Naive B cell (primary cell): ENCODE measurements at regions not wholly inside any gene's neighbourhood (a gene's known extent, or its start where the extent isn't known, plus 50 kb on each side); places are given as distances from the start of the nearest gene placed in this dataset.
A peak's percentile ranks its signal among the peaks of the same experiment; 100 is the strongest.

Experiments used
- ATAC-seq, 2 donors: fragments of 150-1000 bp; cut with Tn5 transposase; 2 replicates each; pipeline ENCODE4 v1.10.0; 2021; ENCODE audit warnings: low read depth in 2 of 2, mild to moderate bottlenecking in 2 of 2, moderate library complexity in 2 of 2
- DNase-seq: peaks from one replicate; pipeline ENCODE4 v3.0.0; 2022
- H3K27ac Mint-ChIP-seq, 6 donors: one replicate each; pipeline ENCODE4 v1.8.0; 2020 to 2022; ENCODE audit warnings: mild to moderate bottlenecking in 6 of 6, mixed read lengths in 6 of 6, moderate library complexity in 5 of 6, inconsistent platforms in 2 of 6
- H3K27me3 Mint-ChIP-seq, 3 donors: one replicate each; pipeline ENCODE4 v1.8.0; 2021 to 2022; ENCODE audit warnings: mixed read lengths in 3 of 3, mild to moderate bottlenecking in 1 of 3
- H3K36me3 Mint-ChIP-seq, 2 donors: one replicate each; pipeline ENCODE4 v1.8.0; 2020 to 2022; ENCODE audit warnings: mixed read lengths in 2 of 2, inconsistent platforms in 1 of 2, mild to moderate bottlenecking in 1 of 2
- H3K4me1 Mint-ChIP-seq, 3 donors: one replicate each; pipeline ENCODE4 v1.8.0; 2020 to 2022; ENCODE audit warnings: mixed read lengths in 3 of 3, inconsistent platforms in 1 of 3, mild to moderate bottlenecking in 1 of 3, moderate library complexity in 1 of 3
- H3K4me3 Mint-ChIP-seq, 8 donors: one replicate each; pipeline ENCODE4 v1.8.0; 2020 to 2022; ENCODE audit warnings: mild to moderate bottlenecking in 8 of 8, mixed read lengths in 8 of 8, moderate library complexity in 8 of 8, inconsistent platforms in 2 of 8
- H3K9me3 Mint-ChIP-seq, 7 donors: one replicate each; pipeline ENCODE4 v1.8.0; 2020 to 2022; ENCODE audit warnings: mixed read lengths in 7 of 7, mild to moderate bottlenecking in 5 of 7, inconsistent platforms in 2 of 7, moderate library complexity in 1 of 7

DNA sequence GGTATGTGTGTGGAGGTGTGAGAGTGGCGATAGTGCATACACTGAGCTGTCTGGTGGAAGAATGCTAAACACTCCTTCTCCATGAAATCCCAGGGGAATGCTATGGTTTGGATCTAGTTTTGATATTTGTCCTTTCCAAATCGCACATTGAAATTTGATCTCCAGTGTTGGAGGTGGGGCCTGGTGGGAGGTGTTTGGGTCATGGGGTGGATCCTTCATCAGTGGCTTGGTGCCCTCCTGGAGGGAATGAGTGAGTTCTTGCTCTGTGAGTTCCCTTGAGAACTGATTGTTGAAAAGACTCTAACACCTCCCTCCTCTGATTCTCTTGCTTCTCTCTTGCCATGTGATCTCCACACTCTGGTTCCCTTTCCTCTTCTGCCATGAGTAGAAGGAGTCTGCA, 114.1 kb upstream of the HHIP start:
- H3K27ac Mint-ChIP-seq = no peak overlapping the region
- no peaks in the 10 kb centered on the region for H3K36me3 Mint-ChIP-seq
- no peaks in the 10 kb centered on the region for H3K27me3 Mint-ChIP-seq
- H3K4me1 Mint-ChIP-seq = no peaks in the 10 kb centered on the region
- H3K4me3 Mint-ChIP-seq = no peak overlapping the region
- DNase-seq = no peak
- no peak for ATAC-seq
- peaks cover 0 to 3% (median 0%) of the 10 kb centered on the region in 7 donors for H3K9me3 Mint-ChIP-seq

DNA sequence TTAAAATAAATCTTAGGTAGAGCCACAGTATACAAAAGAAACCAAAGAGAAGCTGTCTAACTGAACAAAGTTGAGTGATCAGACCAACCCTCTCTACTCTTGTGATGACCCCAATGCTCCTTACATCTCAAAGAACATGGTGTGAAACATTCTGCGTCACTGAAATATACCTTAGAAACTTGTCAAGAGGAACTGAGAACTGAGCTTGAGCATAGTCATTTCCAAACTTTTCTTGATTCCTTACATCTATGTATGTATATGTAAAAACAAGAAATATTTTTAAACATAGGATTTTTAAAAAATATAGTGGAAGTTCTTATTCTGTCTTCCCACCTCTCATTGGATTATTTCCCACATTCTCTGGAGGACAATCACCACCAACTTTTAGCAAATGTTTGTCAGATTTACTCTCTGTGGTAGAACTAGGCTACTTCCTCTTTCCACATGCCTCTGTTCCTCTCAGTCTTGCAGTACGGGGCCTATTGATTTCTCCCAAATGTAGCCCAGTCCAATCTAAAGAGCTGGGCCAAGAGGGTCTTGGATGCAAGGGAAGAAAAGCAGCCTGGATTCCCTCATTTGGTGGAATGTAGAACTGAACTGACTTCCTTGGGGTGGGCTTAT, 98.2 kb upstream of the HHIP start:
- ATAC-seq = peak; percentile 91 to 92

DNA sequence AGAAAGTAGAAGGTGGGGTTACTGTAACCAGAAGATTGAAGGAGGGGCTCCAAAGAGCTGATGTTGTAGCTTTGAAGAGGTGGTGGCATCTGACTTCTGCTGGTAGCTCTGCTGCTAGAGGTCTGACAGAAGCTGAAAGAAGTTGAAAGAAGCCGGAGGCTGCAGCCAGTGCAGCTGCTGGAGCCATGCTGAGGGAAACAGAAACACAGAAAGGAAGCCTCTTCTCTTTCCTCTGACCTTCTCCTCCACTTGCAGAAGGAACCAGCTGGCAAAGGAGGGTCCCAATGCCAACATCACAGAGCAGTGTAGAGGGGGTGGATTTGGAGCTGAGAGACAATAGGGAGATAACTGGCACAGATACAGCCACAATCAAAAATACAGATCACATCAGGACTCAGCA, 89.3 kb upstream of the HHIP start:
- Mint-ChIP-seq H3K9me3 (peaks cover 0 to 1% (median 0%) of the 10 kb centered on the region in 7 donors), H3K27me3 (no peaks in the 10 kb centered on the region), H3K27ac (no peak overlapping the region), H3K4me3 (no peak overlapping the region), H3K36me3 (no peaks in the 10 kb centered on the region), H3K4me1 (peaks cover 0 to 5% (median 0%) of the 10 kb centered on the region in 3 donors)
- no peak for DNase-seq
- ATAC-seq = no peak

More for the DNA sequence above, 98.2 kb upstream of the HHIP start:
- DNase-seq = peak; percentile 27
- Mint-ChIP-seq H3K36me3 (no peaks in the 10 kb centered on the region), H3K4me3 (peak overlapping the region in 2 of 8 donors; percentile 26 to 33), H3K4me1 (peaks cover 6 to 8% (median 6%) of the 10 kb centered on the region in 3 donors), H3K27me3 (no peaks in the 10 kb centered on the region), H3K9me3 (peaks cover 3 to 10% (median 6%) of the 10 kb centered on the region in 7 donors), H3K27ac (peak overlapping the region in 1 of 6 donors; percentile 44)

DNA sequence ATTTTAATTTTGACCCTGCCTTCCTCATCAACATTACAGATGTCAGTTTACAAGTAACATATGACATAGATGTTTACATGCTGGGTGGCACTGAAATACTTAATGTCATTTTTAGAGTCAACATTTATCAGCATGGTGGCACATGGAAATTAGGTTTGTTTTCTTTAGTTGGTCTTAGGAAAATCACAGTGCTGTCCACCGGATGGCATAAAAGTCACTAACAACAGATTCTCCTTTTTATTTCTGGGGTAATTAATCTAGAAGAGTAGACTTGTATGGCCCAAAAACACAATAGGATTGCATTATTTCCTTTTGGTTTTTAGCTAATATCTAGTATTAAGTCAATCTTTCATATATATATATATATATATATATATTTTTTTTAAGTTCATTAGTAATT, 88.6 kb upstream of the HHIP start:
- ATAC-seq = no peak
- H3K9me3 Mint-ChIP-seq = peaks cover 0 to 1% (median 0%) of the 10 kb centered on the region in 7 donors
- no peak overlapping the region for H3K4me3 Mint-ChIP-seq
- H3K4me1 Mint-ChIP-seq = peaks cover 0 to 8% (median 2%) of the 10 kb centered on the region in 3 donors
- DNase-seq = no peak
- H3K27me3 Mint-ChIP-seq = peaks cover 0 to 2% (median 0%) of the 10 kb centered on the region in 3 donors
- no peaks in the 10 kb centered on the region for H3K36me3 Mint-ChIP-seq
- H3K27ac Mint-ChIP-seq = no peak overlapping the region

DNA sequence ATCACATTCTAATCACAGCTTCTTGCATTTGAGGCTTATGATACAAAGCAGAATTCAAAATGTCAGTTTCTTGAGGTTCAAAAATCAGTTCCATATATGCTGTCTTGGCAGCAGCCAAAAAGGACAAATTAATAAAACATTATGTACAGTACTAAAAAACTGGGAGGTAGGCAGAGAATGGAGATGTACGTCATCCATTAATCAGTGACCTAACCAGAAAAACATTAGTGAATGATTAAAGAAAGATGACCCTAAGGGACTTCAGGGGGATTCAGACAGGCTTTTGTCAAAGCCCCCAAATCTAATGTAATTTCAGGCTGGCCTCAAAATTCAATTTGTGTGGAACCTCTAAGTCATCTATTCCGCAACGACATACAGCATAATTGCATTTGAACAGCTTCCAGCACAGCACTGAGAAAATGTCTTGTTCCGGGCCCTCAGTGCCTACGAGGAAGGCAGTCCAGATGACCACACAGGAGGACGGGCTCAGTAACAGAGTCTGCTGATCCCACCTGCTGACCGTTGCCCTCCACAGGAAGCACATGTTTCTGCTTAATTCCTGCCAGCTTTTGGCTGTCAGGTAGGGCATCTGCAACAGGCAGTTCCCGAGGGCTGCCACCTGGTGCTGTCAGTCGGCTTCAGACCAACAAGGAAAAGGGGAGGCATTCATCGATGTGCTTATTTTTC, 83.8 kb upstream of the HHIP start:
- Mint-ChIP-seq H3K27ac (no peak overlapping the region), H3K36me3 (no peaks in the 10 kb centered on the region), H3K27me3 (peaks cover 0 to 4% (median 0%) of the 10 kb centered on the region in 3 donors), H3K4me3 (peak overlapping the region in 1 of 8 donors; percentile 30), H3K9me3 (peaks cover 0 to 3% (median 0%) of the 10 kb centered on the region in 7 donors), H3K4me1 (peaks cover 0 to 30% (median 10%) of the 10 kb centered on the region in 3 donors)
- ATAC-seq (no peak), DNase-seq (no peak)

DNA sequence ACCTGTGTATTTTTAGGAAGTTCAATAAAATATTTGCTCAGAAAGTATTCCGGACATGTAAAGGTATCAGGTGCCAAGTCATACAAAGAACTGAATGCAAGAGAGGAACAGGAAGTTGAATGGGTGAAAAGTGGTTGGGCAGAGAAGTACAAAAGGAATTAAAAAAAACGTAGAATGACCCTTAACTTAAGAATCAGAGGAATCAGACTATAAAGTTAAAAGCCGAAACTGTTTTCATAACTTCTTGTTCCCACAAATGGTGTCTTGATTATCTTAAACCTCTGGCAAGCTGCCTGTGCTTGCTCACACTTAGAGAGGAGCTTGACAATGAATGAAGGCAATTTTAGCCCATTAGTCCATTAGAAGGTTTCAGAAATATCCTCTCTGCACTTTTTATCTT, 81.6 kb upstream of the HHIP start:
- Mint-ChIP-seq H3K27ac (no peak overlapping the region), H3K4me1 (peaks cover 0 to 30% (median 10%) of the 10 kb centered on the region in 3 donors), H3K4me3 (no peak overlapping the region), H3K36me3 (no peaks in the 10 kb centered on the region), H3K9me3 (peaks cover 0 to 3% (median 0%) of the 10 kb centered on the region in 7 donors), H3K27me3 (peaks cover 0 to 4% (median 0%) of the 10 kb centered on the region in 3 donors)
- ATAC-seq (no peak), DNase-seq (no peak)

DNA sequence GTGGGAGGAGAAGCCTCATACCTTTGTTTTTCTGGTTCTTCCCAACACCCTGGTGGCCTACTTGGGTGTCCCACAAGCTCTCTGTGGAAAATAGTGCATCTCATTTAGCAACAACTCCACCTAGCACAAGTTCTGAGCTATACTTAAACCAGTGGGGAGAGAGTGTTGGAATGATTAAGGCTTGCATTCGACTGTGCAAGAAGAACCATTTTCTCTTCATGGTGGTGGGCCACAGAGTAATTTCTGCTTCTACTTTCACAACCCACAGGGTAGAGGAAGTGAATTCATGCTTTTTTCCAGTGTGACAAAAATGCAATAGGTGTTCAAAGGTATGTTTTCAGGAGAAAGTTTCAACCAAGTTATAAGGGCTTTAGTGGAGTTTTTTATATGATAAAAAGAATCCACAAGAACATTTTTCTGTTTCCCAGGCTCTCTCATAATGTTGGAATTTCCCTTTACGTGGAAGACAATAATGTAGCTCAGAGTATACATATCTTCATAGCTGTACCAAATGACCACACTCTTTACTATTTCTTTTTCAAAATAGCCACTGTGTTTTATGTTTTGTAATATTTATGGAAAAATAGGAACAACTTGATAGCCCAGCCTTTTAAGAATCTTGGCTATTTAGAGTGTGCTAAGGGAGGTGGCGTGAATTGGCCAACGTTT, 80.3 kb upstream of the HHIP start:
- H3K9me3 Mint-ChIP-seq = peaks cover 0 to 3% (median 0%) of the 10 kb centered on the region in 7 donors
- H3K27me3 Mint-ChIP-seq = peaks cover 0 to 4% (median 0%) of the 10 kb centered on the region in 3 donors
- DNase-seq = no peak
- no peaks in the 10 kb centered on the region for H3K36me3 Mint-ChIP-seq
- H3K4me3 Mint-ChIP-seq = no peak overlapping the region
- ATAC-seq = peak in 1 of 2 donors; percentile 47
- H3K4me1 Mint-ChIP-seq = peaks cover 0 to 30% (median 10%) of the 10 kb centered on the region in 3 donors
- H3K27ac Mint-ChIP-seq = peak overlapping the region in 1 of 6 donors; percentile 44

DNA sequence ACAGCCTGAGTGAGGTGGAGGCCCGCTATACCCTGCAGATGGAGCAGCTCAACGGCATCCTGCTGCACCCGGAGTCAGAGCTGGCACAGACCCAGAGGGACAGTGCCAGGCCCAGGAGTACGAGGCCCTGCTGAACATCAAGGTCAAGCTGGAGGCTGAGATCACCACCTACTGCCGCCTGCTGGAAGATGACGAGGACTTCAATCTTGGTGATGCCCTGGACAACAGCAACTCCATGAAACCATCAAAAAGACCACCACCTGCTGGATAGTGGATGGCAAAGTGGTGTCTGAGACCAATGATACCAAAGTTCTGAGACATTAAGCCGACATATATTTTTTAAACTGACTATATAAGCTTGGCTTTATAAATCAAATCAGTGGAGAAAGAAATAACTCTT, 73.3 kb upstream of the HHIP start:
- ATAC-seq (no peak), DNase-seq (no peak)
- H3K36me3 Mint-ChIP-seq = no peaks in the 10 kb centered on the region
- H3K4me1 Mint-ChIP-seq = peaks cover 13 to 15% (median 14%) of the 10 kb centered on the region in 3 donors
- H3K27ac Mint-ChIP-seq = peak overlapping the region in 1 of 6 donors; percentile 67
- H3K27me3 Mint-ChIP-seq = no peaks in the 10 kb centered on the region
- H3K9me3 Mint-ChIP-seq = no peaks in the 10 kb centered on the region
- H3K4me3 Mint-ChIP-seq = no peak overlapping the region

DNA sequence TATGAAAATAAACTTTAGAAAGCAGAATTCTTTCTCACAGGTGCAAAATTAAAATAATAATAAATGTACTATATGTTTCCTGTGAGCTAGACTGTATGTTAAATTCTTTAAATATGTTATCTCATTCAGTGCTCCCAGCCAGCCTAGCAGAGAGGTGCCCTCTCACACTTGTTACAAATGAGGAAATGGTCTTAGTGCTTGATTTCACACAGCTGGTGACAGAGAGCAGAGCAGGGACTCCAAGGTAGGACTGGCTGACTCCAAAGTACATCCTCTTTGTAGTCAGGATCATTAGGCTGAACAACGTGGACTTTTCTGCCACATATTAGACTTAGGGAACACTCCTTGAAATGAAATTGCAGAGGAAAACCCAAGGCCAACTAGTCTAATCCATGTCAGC, 72.0 kb upstream of the HHIP start:
- Mint-ChIP-seq H3K4me1 (peaks cover 13 to 15% (median 14%) of the 10 kb centered on the region in 3 donors), H3K27ac (peak overlapping the region in 2 of 6 donors; percentile 27 to 34), H3K36me3 (no peaks in the 10 kb centered on the region), H3K9me3 (no peaks in the 10 kb centered on the region), H3K27me3 (no peaks in the 10 kb centered on the region), H3K4me3 (peak overlapping the region in 4 of 8 donors; percentile 24 to 47 (median 45))
- peak; percentile 39 for DNase-seq
- peak; percentile 92 to 99 for ATAC-seq

DNA sequence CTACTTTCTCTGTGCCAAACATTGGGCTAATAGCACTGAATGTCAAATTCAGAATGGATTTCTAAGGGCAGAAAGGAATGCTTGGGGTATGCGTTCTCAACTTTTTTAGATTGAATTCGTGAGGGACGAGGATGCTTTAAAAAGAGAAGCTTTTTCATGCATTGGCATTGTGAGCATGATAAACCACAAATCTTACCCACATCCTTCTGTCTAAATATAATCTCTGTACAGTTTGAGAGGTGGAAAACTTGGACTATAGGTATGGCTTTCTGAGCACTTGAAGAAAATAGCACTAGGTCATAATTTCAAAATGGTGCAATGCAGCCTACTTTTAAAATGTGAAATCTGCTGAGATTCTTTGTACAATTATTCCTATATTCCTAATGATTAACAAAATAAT, 71.4 kb upstream of the HHIP start:
- Mint-ChIP-seq H3K4me1 (peaks cover 13 to 15% (median 14%) of the 10 kb centered on the region in 3 donors), H3K4me3 (peak overlapping the region in 3 of 8 donors; percentile 24 to 47 (median 45)), H3K36me3 (no peaks in the 10 kb centered on the region), H3K9me3 (no peaks in the 10 kb centered on the region), H3K27ac (peak overlapping the region in 1 of 6 donors; percentile 2), H3K27me3 (no peaks in the 10 kb centered on the region)
- DNase-seq (no peak), ATAC-seq (peak in 1 of 2 donors; percentile 27)

DNA sequence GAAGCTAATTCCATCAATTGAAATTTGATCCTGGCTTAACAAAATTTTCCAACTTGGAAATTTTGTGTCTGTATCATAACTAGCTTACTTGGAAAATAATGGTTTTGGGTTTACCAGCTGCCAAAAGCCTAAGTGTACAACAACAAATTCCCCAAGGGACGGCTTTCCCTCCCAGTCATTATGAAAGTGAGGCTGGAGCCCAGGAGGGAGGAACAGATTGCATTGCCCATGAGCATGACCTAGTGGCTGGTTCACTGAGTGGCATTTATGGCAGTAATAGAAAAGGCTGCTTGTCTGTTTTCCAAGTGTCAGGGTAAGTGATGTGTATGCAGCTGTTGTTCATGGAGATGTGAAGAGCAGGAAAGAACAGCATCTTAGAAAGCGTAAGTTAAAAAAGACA, 70.8 kb upstream of the HHIP start:
- ATAC-seq = no peak
- DNase-seq = no peak
- peak overlapping the region in 1 of 6 donors; percentile 33 for H3K27ac Mint-ChIP-seq
- H3K4me3 Mint-ChIP-seq = no peak overlapping the region
- H3K36me3 Mint-ChIP-seq = no peaks in the 10 kb centered on the region
- peaks cover 13 to 15% (median 14%) of the 10 kb centered on the region in 3 donors for H3K4me1 Mint-ChIP-seq
- no peaks in the 10 kb centered on the region for H3K27me3 Mint-ChIP-seq
- no peaks in the 10 kb centered on the region for H3K9me3 Mint-ChIP-seq

DNA sequence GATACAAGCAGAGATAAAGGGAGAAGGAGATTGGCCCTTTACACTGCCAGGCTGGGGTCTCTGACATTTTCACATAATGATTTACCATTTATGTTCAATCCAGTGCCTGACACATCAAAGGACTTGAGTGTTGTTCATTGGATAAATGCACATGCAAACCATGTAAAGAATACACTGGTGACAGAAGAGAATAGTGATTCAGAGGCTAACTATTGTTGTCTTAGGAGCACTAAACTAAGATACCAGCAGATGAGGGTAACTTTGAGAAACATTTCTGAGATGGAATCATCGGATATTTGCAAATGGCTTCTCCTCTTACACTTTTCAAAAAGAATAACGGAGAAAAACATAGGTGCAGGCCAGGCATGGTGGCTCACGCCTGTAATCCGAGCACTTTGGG, 67.3 kb upstream of the HHIP start:
- no peak overlapping the region for H3K4me3 Mint-ChIP-seq
- H3K36me3 Mint-ChIP-seq = no peaks in the 10 kb centered on the region
- no peak for ATAC-seq
- H3K27me3 Mint-ChIP-seq = peaks cover 0 to 5% (median 0%) of the 10 kb centered on the region in 3 donors
- no peak for DNase-seq
- H3K4me1 Mint-ChIP-seq = peaks cover 9 to 12% (median 10%) of the 10 kb centered on the region in 3 donors
- no peak overlapping the region for H3K27ac Mint-ChIP-seq
- no peaks in the 10 kb centered on the region for H3K9me3 Mint-ChIP-seq

DNA sequence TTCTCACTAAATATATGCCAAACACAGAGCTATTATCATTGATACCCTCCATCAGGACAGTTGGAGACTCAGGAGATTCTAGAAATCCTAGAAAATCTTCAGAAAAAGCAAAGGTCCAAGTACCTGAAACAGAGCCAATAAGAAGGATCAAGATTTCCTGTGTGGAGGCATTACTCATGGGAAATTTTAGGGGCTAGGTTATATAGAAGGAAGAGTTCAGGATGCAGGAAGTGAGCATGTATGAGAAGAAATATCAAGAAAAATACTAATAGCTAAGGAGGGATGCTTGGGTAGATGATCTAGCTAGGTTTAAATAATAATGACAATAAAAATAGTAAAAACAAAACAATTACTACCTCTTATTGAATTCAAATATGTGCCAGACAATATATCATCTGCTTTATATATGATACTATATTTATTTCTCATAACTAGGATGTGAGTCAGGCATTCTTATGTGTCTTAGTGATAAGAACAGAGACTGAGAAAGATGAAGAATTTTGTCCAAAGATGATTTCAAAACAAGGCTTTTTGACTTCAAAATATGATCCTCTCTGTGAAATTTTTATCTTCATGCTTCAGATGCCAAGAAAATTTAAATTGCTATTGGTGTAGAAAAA, 66.4 kb upstream of the HHIP start:
- peaks cover 0 to 5% (median 0%) of the 10 kb centered on the region in 3 donors for H3K27me3 Mint-ChIP-seq
- peaks cover 2 to 4% (median 4%) of the 10 kb centered on the region in 3 donors for H3K4me1 Mint-ChIP-seq
- H3K36me3 Mint-ChIP-seq = no peaks in the 10 kb centered on the region
- DNase-seq = no peak
- peaks cover 0 to 2% (median 0%) of the 10 kb centered on the region in 7 donors for H3K9me3 Mint-ChIP-seq
- no peak overlapping the region for H3K4me3 Mint-ChIP-seq
- ATAC-seq = no peak
- no peak overlapping the region for H3K27ac Mint-ChIP-seq
